Activated CD4-positive, alpha-beta memory T cell treated with anti-CD3 and anti-CD28 coated beads, Interleukin-2, amount 10 ng/mL, durations not matched to agents 7 days and 5 days (primary cell): ENCODE measurements at regions not wholly inside any gene's neighbourhood (a gene's known extent, or its start where the extent isn't known, plus 50 kb on each side); places are given as distances from the start of the nearest gene placed in this dataset.

Experiments
- CTCF ChIA-PET: fragments of 350-600 bp; sonication (Branson Sonifier 250); formaldehyde crosslinking; loops from one replicate; lab custom pipeline; 2021; ENCODE audit warnings: antibody characterized with exemption, inconsistent platforms; lab: Charles Lee
- POLR2A ChIA-PET: fragments of 350-600 bp; sonication (Branson Sonifier 250); formaldehyde crosslinking; loops from one replicate; lab custom pipeline; 2021; ENCODE audit warnings: antibody characterized with exemption; lab: Charles Lee
- DNase-seq: peaks from one replicate; pipeline ENCODE4 v3.0.0-alpha.2; 2020
- H3K27ac Mint-ChIP-seq: one replicate; pipeline ENCODE4 v1.8.0; 2021; ENCODE audit warnings: mild to moderate bottlenecking, mixed read lengths
- H3K27me3 Mint-ChIP-seq: one replicate; pipeline ENCODE4 v1.8.0; 2021; ENCODE audit warnings: mixed read lengths
- H3K36me3 Mint-ChIP-seq: one replicate; pipeline ENCODE4 v1.8.0; 2021; ENCODE audit warnings: low read depth, mixed read lengths
- H3K4me1 Mint-ChIP-seq: one replicate; pipeline ENCODE4 v1.8.0; 2021; ENCODE audit warnings: mixed read lengths
- H3K4me3 Mint-ChIP-seq: one replicate; pipeline ENCODE4 v1.8.0; 2021; ENCODE audit warnings: mild to moderate bottlenecking, mixed read lengths
- H3K9me3 Mint-ChIP-seq: one replicate; pipeline ENCODE4 v1.8.0; 2021; ENCODE audit warnings: mixed read lengths

GRCh38 chr7:18212758-18213157 is 185.1 kb upstream of the PRPS1L1 start:
- no peak for DNase-seq
- Mint-ChIP-seq H3K4me1 (no peaks in the 10 kb centered on the region), H3K36me3 (no peaks in the 10 kb centered on the region), H3K4me3 (no peak overlapping the region), H3K27ac (no peak overlapping the region), H3K27me3 (peaks cover 3% of the 10 kb centered on the region), H3K9me3 (no peaks in the 10 kb centered on the region)
- POLR2A ChIA-PET = no interaction called here
- CTCF ChIA-PET = no interaction called here

DNA sequence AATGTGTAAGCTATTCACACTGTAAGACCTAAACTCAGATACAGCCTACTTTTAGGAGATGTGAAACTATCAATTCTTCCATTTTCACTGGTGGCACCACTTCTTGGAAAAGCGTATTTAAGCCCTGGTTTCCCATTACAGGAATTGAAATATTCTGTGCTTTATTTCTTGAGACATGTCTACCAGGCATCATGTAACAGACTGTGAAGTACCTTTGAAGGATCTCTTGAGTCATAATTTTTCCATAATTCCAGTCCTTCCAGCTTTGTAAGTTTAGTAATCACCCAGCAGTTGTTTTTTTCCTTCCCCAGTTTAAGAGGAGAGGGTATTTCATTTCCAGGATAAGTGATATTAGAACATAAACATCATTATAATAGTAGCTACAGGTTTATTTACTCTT is 186.0 kb upstream of the PRPS1L1 start:
- ChIA-PET POLR2A (no interaction called here), CTCF (no interaction called here)
- H3K4me3 Mint-ChIP-seq = no peak overlapping the region
- H3K36me3 Mint-ChIP-seq = no peaks in the 10 kb centered on the region
- no peaks in the 10 kb centered on the region for H3K9me3 Mint-ChIP-seq
- H3K27me3 Mint-ChIP-seq = peaks cover 3% of the 10 kb centered on the region
- no peak for DNase-seq
- H3K27ac Mint-ChIP-seq = no peak overlapping the region
- no peaks in the 10 kb centered on the region for H3K4me1 Mint-ChIP-seq

GRCh38 chr7:18216270-18216669 is 188.6 kb upstream of the PRPS1L1 start:
- Mint-ChIP-seq H3K27ac (no peak overlapping the region), H3K36me3 (no peaks in the 10 kb centered on the region), H3K4me3 (no peak overlapping the region), H3K9me3 (no peaks in the 10 kb centered on the region), H3K4me1 (no peaks in the 10 kb centered on the region), H3K27me3 (peaks cover 5% of the 10 kb centered on the region)
- CTCF ChIA-PET = no interaction called here
- DNase-seq = no peak
- POLR2A ChIA-PET = no interaction called here

GRCh38 chr7:18221377-18222293 is 194.0 kb upstream of the PRPS1L1 start:
- DNase-seq = no peak
- POLR2A ChIA-PET = no interaction called here
- CTCF ChIA-PET = no interaction called here
- Mint-ChIP-seq H3K4me1 (no peaks in the 10 kb centered on the region), H3K4me3 (no peak overlapping the region), H3K9me3 (no peaks in the 10 kb centered on the region), H3K27ac (no peak overlapping the region), H3K36me3 (no peaks in the 10 kb centered on the region), H3K27me3 (peaks cover 2% of the 10 kb centered on the region)

GRCh38 chr7:18222636-18223035 is 195.0 kb upstream of the PRPS1L1 start:
- H3K4me3 Mint-ChIP-seq = no peak overlapping the region
- CTCF ChIA-PET = no interaction called here
- peaks cover 2% of the 10 kb centered on the region for H3K27me3 Mint-ChIP-seq
- POLR2A ChIA-PET = no interaction called here
- H3K4me1 Mint-ChIP-seq = no peaks in the 10 kb centered on the region
- H3K9me3 Mint-ChIP-seq = no peaks in the 10 kb centered on the region
- DNase-seq = no peak
- no peaks in the 10 kb centered on the region for H3K36me3 Mint-ChIP-seq
- H3K27ac Mint-ChIP-seq = no peak overlapping the region

- H3K4me3 Mint-ChIP-seq = no peak overlapping the region
- DNase-seq = no peak
- no peaks in the 10 kb centered on the region for H3K4me1 Mint-ChIP-seq
- peaks cover 2% of the 10 kb centered on the region for H3K27me3 Mint-ChIP-seq
- no peaks in the 10 kb centered on the region for H3K36me3 Mint-ChIP-seq
- CTCF ChIA-PET = no interaction called here
- H3K9me3 Mint-ChIP-seq = no peaks in the 10 kb centered on the region
- POLR2A ChIA-PET = no interaction called here
- no peak overlapping the region for H3K27ac Mint-ChIP-seq
Measured at GRCh38 chr7:18224138-18224537, 196.5 kb upstream of the PRPS1L1 start.

- Mint-ChIP-seq H3K27me3 (peaks cover 2% of the 10 kb centered on the region), H3K4me3 (no peak overlapping the region), H3K4me1 (no peaks in the 10 kb centered on the region), H3K9me3 (no peaks in the 10 kb centered on the region), H3K27ac (no peak overlapping the region), H3K36me3 (no peaks in the 10 kb centered on the region)
- CTCF ChIA-PET = no interaction called here
- POLR2A ChIA-PET = no interaction called here
- DNase-seq = no peak
Measured at GRCh38 chr7:18225067-18225466, 197.4 kb upstream of the PRPS1L1 start.

- Mint-ChIP-seq H3K4me1 (no peaks in the 10 kb centered on the region), H3K9me3 (no peaks in the 10 kb centered on the region), H3K36me3 (no peaks in the 10 kb centered on the region), H3K4me3 (no peak overlapping the region), H3K27ac (no peak overlapping the region), H3K27me3 (no peaks in the 10 kb centered on the region)
- DNase-seq = no peak
- CTCF ChIA-PET = no interaction called here
- POLR2A ChIA-PET = no interaction called here
Measured at GRCh38 chr7:18226598-18226997, 199.0 kb upstream of the PRPS1L1 start.

DNA sequence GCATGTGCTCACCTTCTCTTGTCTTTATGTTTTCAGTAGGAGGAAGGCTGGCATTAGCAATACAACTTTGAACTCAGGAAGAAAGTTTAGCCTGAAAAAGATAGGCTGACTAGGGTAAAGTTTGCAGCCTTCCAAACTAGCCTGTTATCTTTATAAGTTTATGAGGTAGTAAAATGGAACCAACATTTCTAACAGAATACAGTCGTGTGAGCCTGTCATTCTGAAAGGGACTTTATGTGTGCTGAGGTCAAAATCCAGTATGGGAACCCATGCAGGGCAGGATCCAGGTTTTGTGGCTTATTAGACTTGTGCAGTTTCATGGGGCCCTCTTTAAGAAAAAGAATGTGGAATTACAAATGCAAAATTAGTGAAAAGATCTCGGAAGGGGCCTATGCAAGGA is 201.0 kb upstream of the PRPS1L1 start:
- Mint-ChIP-seq H3K4me1 (no peaks in the 10 kb centered on the region), H3K9me3 (no peaks in the 10 kb centered on the region), H3K4me3 (no peak overlapping the region), H3K36me3 (no peaks in the 10 kb centered on the region), H3K27me3 (no peaks in the 10 kb centered on the region), H3K27ac (no peak overlapping the region)
- no peak for DNase-seq
- ChIA-PET CTCF (no interaction called here), POLR2A (no interaction called here)

GRCh38 chr7:18230271-18230670 is 202.6 kb upstream of the PRPS1L1 start:
- POLR2A ChIA-PET = no interaction called here
- Mint-ChIP-seq H3K4me3 (no peak overlapping the region), H3K27ac (no peak overlapping the region), H3K9me3 (no peaks in the 10 kb centered on the region), H3K4me1 (no peaks in the 10 kb centered on the region), H3K27me3 (no peaks in the 10 kb centered on the region), H3K36me3 (no peaks in the 10 kb centered on the region)
- DNase-seq = no peak
- CTCF ChIA-PET = no interaction called here

DNA sequence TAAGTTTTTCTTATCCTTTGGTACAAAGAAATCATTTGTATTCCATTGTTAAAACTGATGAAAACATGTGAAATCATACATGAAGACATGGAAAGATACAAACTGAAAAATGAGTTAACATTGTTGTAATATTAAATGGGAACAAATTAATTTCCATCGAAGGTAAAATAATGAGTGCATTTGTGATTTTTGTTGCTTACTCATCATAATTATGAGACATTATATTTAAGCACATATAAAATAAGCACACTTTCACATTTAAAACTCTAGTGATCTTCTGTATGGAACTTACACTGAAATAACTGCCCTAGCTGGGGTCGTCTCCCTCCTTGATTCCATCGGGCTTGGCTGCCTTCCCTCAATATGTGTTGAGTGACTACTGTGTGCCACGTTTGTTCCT is 204.2 kb upstream of the PRPS1L1 start:
- Mint-ChIP-seq H3K4me1 (no peaks in the 10 kb centered on the region), H3K4me3 (no peak overlapping the region), H3K9me3 (no peaks in the 10 kb centered on the region), H3K27me3 (no peaks in the 10 kb centered on the region), H3K36me3 (no peaks in the 10 kb centered on the region), H3K27ac (no peak overlapping the region)
- ChIA-PET CTCF (no interaction called here), POLR2A (no interaction called here)
- DNase-seq = no peak

DNA sequence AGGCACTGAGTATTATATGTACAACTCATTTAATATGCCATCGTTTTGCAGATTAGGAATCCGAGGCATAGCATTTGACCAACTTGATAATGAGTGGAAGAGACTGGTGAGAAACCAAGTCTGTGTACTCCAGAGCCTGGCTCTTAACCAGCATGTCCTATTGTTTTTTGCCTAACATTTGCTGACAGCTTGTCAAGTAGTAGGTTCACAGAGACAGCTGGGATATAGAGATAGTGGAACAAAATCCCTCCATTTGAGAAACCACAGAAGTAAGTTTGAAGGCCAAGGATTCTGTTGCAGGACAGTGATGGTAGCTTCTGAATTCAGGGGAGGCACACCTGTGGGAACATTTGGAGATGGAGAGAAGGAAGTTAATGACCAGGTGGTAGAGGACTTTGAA is 206.9 kb upstream of the PRPS1L1 start:
- Mint-ChIP-seq H3K27me3 (no peaks in the 10 kb centered on the region), H3K4me3 (no peak overlapping the region), H3K36me3 (no peaks in the 10 kb centered on the region), H3K9me3 (no peaks in the 10 kb centered on the region), H3K27ac (no peak overlapping the region), H3K4me1 (no peaks in the 10 kb centered on the region)
- CTCF ChIA-PET = no interaction called here
- no peak for DNase-seq
- POLR2A ChIA-PET = no interaction called here

DNA sequence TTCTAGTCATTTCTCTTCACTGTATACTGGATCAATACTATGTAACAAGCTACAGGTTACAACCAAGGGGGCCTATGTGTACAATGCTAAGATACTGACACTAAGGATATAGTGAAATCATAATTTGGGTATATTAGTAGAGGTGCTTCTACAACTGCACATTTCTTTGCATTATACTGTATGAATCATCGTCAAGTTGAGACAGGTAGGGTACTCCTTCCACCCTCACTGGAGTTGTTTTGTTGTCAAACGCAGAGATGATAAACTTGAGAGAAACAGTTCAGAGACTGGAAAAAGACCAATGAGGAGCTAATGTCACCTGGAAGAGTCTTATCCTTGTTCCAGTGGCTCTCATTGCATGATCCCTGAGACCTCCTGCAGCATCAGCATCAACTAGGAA is 208.2 kb upstream of the PRPS1L1 start:
- Mint-ChIP-seq H3K9me3 (no peaks in the 10 kb centered on the region), H3K27me3 (no peaks in the 10 kb centered on the region), H3K4me1 (no peaks in the 10 kb centered on the region), H3K4me3 (no peak overlapping the region), H3K36me3 (no peaks in the 10 kb centered on the region), H3K27ac (no peak overlapping the region)
- ChIA-PET CTCF (no interaction called here), POLR2A (no interaction called here)
- no peak for DNase-seq

DNA sequence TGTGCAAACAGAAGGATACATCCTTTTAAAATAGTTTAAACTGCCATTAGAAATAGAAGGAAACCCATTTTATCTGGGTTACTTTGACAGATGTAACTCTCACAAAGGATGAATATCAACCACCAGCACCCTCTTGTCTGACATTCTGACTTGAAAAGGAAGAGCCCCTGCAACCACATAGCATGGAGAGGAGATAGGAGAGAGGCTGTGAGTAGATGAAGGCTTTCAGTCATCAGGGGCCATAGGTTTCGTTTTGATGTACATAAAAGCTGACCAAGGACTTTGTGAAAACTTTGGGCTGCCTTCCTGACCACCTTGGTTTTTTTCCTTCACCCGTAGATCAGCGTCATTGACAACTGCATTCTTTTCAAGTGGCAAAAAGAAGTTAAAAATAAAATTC is 211.6 kb upstream of the PRPS1L1 start:
- CTCF ChIA-PET = no interaction called here
- H3K36me3 Mint-ChIP-seq = no peaks in the 10 kb centered on the region
- H3K27me3 Mint-ChIP-seq = no peaks in the 10 kb centered on the region
- DNase-seq = no peak
- H3K9me3 Mint-ChIP-seq = no peaks in the 10 kb centered on the region
- no peak overlapping the region for H3K27ac Mint-ChIP-seq
- POLR2A ChIA-PET = no interaction called here
- H3K4me1 Mint-ChIP-seq = no peaks in the 10 kb centered on the region
- H3K4me3 Mint-ChIP-seq = no peak overlapping the region
